ENCODE measurements at regions not wholly inside any gene's neighbourhood (a gene's known extent, or its start where the extent isn't known, plus 50 kb on each side); places are given as distances from the start of the nearest gene placed in this dataset.
A peak's percentile ranks its signal among the peaks of the same experiment; 100 is the strongest.

GRCh38 chr7:115805458-115805857, 225.1 kb downstream of the TFEC start (continued):
- TF ChIP-seq ZSCAN30 (tag by site-specific recombination; IDR thresholded peaks at IDR 0.05) (no peak; the same call in 1 of the 2 replicates), ZNF561 (tag by site-specific recombination; IDR thresholded peaks at IDR 0.05; ENCODE audit: borderline replicate concordance) (no peak), PRDM1 (tag by site-specific recombination; IDR thresholded peaks at IDR 0.05) (no peak), KLF7 (tag by site-specific recombination; IDR thresholded peaks at IDR 0.05; ENCODE audit: borderline replicate concordance) (no peak), ZNF391 (tag by site-specific recombination; IDR thresholded peaks at IDR 0.05; ENCODE audit: borderline replicate concordance, low read depth) (no peak), KLF8 (tag by site-specific recombination; IDR thresholded peaks at IDR 0.05) (no peak), ZNF2 (tag by site-specific recombination; IDR thresholded peaks at IDR 0.05) (no peak), ZNF112 (tag by site-specific recombination; IDR thresholded peaks at IDR 0.05) (no peak), ZNF768 (tag by site-specific recombination; IDR thresholded peaks at IDR 0.05) (no peak), REPIN1 (tag by site-specific recombination; IDR thresholded peaks at IDR 0.05; ENCODE audit: low read depth) (no peak), KLF10 (tag by site-specific recombination; IDR thresholded peaks at IDR 0.05) (0 out of 2 replicates have a peak, but pooled peaks have one; percentile 48), ZNF394 (tag by site-specific recombination; IDR thresholded peaks at IDR 0.05; ENCODE audit: borderline replicate concordance) (no peak), ZNF610 (tag by site-specific recombination; IDR thresholded peaks at IDR 0.05; ENCODE audit: borderline replicate concordance) (no peak), ZNF302 (tag by site-specific recombination; IDR thresholded peaks at IDR 0.05; ENCODE audit: low read depth) (no peak), ZNF658 (tag by site-specific recombination; IDR thresholded peaks at IDR 0.05) (no peak), ZFP37 (tag by site-specific recombination; IDR thresholded peaks at IDR 0.05) (no peak), ZNF362 (tag by site-specific recombination; IDR thresholded peaks at IDR 0.05) (no peak), ZNF292 (tag by site-specific recombination; IDR thresholded peaks at IDR 0.05; ENCODE audit: borderline replicate concordance, low read depth) (no peak), ZNF707 (tag by site-specific recombination; IDR thresholded peaks at IDR 0.05) (no peak), MZF1 (tag by site-specific recombination; IDR thresholded peaks at IDR 0.05; ENCODE audit: borderline replicate concordance) (peak; percentile 88; the same call in 1 of the 2 replicates), ZNF623 (tag by site-specific recombination; IDR thresholded peaks at IDR 0.05) (no peak), SP2 (tag by site-specific recombination; IDR thresholded peaks at IDR 0.05) (no peak), ZSCAN18 (tag by site-specific recombination; IDR thresholded peaks at IDR 0.05) (no peak), KLF1 (tag by site-specific recombination; IDR thresholded peaks at IDR 0.05) (no peak), CTCF (tag by site-specific recombination; IDR thresholded peaks at IDR 0.05) (no peak), ZFP69B (tag by site-specific recombination; IDR thresholded peaks at IDR 0.05) (no peak), ZNF423 (tag by site-specific recombination; IDR thresholded peaks at IDR 0.05) (0 out of 2 replicates have a peak, but pooled peaks have one; percentile 23), ZNF10 (tag by site-specific recombination; IDR thresholded peaks at IDR 0.05) (no peak), ZNF704 (tag by site-specific recombination; IDR thresholded peaks at IDR 0.05) (no peak), ZNF544 (tag by site-specific recombination; IDR thresholded peaks at IDR 0.05) (no peak), KLF17 (tag by site-specific recombination; IDR thresholded peaks at IDR 0.05) (no peak), ZNF221 (tag by site-specific recombination; IDR thresholded peaks at IDR 0.05; ENCODE audit: borderline replicate concordance) (no peak), ZNF747 (tag by site-specific recombination; IDR thresholded peaks at IDR 0.05) (no peak), FEZF1 (tag by site-specific recombination; IDR thresholded peaks at IDR 0.05) (peak; percentile 81)
- TF ChIP-seq, protein P1, sequence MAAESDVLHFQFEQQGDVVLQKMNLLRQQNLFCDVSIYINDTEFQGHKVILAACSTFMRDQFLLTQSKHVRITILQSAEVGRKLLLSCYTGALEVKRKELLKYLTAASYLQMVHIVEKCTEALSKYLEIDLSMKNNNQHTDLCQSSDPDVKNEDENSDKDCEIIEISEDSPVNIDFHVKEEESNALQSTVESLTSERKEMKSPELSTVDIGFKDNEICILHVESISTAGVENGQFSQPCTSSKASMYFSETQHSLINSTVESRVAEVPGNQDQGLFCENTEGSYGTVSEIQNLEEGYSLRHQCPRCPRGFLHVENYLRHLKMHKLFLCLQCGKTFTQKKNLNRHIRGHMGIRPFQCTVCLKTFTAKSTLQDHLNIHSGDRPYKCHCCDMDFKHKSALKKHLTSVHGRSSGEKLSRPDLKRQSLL (tag by site-specific recombination; IDR thresholded peaks at IDR 0.05), result no peak
